ENCODE measurements at regions not wholly inside any gene's neighbourhood (a gene's known extent, or its start where the extent isn't known, plus 50 kb on each side); places are given as distances from the start of the nearest gene placed in this dataset.

DNA sequence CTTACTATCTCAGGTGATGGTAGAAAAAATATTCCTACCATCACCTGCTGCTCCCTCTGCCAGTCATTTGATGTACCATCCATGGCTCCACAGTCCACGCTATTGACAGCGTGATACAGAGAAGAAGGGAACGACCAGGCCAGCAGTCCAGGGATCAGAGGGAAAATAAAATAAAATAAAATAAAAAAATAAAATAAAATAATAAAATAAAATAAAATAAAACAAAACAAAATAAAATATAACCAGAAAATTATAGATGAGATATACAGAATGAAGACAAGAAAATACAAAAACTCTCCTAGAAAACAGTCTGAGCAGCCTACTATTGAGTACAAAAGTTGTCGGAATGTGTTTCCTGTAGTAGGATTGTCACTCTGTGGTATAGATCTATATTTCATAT lies 619.4 kb upstream of the TMPRSS15 start:
- WGBS (ENCODE audit: insufficient coverage), result no CpG with 5 or more reads among the region's 4 CpGs

DNA sequence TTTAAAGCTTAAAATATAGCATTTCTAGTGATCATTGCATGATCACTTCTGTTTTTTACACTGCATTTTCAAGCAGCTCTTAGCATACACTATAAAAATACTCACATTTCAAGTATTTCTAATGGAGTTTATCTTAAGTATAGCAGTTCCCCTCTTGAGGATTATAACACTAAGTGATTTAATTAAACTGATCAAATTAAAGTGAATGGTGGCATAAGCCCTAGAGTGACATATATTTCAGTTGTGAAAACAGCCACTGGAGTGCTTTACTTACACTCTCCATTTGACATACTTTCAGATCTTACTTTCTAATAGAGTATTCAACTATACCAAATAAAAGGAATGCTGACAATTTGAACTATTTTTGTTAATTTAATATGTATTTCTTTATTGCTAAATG lies 623.3 kb upstream of the TMPRSS15 start:
- H3K4me3 ChIP-seq (ENCODE audit: low read depth, low read length), result no peak overlapping the region
- H3K36me3 ChIP-seq (ENCODE audit: control insufficient read depth, insufficient read depth, low read length), result no peaks in the 10 kb centered on the region
- peak in 1 of 6 donors; percentile 65 for DNase-seq (ENCODE audit: low read depth in 4 of 6, low spot score in 6 of 6)
- no peak overlapping the region for H3K27ac ChIP-seq (ENCODE audit: low read depth, low read length)
- H3K27me3 ChIP-seq (ENCODE audit: control insufficient read depth, insufficient read depth, low read length), result no peaks in the 10 kb centered on the region
- no peaks in the 10 kb centered on the region for H3K9me3 ChIP-seq (ENCODE audit: control insufficient read depth, insufficient read depth, low read length)
- no peaks in the 10 kb centered on the region for H3K4me1 ChIP-seq (ENCODE audit: control insufficient read depth, insufficient read depth, low read length)

More for the DNA sequence above, 619.4 kb upstream of the TMPRSS15 start:
- H3K36me3 ChIP-seq (ENCODE audit: control insufficient read depth, insufficient read depth, low read length), result no peaks in the 10 kb centered on the region
- no peaks in the 10 kb centered on the region for H3K27me3 ChIP-seq (ENCODE audit: control insufficient read depth, insufficient read depth, low read length)
- no peak for DNase-seq (ENCODE audit: low read depth in 4 of 6, low spot score in 6 of 6)
- H3K4me3 ChIP-seq (ENCODE audit: low read depth, low read length), result no peak overlapping the region
- H3K9me3 ChIP-seq (ENCODE audit: control insufficient read depth, insufficient read depth, low read length), result no peaks in the 10 kb centered on the region
- H3K4me1 ChIP-seq (ENCODE audit: control insufficient read depth, insufficient read depth, low read length), result no peaks in the 10 kb centered on the region
- no peak overlapping the region for H3K27ac ChIP-seq (ENCODE audit: low read depth, low read length)

DNA sequence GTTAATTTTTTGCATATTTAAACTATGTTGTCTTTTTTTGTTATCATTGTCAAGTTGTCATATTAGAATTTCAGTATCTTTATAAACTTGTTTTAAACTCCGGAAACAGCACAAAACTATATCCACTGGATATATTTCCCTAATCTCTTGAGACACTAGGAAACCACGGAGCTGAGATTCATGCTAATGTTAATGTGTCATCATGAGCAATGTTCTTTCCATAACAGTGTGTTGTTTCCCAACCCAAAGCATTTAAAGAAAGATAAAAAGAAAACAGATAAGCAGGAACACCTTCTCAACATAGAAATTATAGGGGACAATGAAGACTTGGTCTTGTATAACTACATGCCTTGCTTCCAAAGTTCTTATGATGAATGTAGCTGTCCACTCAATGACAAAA lies 626.2 kb upstream of the TMPRSS15 start:
- no peak overlapping the region for H3K4me3 ChIP-seq (ENCODE audit: low read depth, low read length)
- H3K36me3 ChIP-seq (ENCODE audit: control insufficient read depth, insufficient read depth, low read length), result no peaks in the 10 kb centered on the region
- H3K4me1 ChIP-seq (ENCODE audit: control insufficient read depth, insufficient read depth, low read length), result no peaks in the 10 kb centered on the region
- no CpG with 5 or more reads among the region's 2 CpGs for WGBS (ENCODE audit: insufficient coverage)
- H3K9me3 ChIP-seq (ENCODE audit: control insufficient read depth, insufficient read depth, low read length), result no peaks in the 10 kb centered on the region
- DNase-seq (ENCODE audit: low read depth in 4 of 6, low spot score in 6 of 6), result no peak
- no peak overlapping the region for H3K27ac ChIP-seq (ENCODE audit: low read depth, low read length)
- no peaks in the 10 kb centered on the region for H3K27me3 ChIP-seq (ENCODE audit: control insufficient read depth, insufficient read depth, low read length)

DNA sequence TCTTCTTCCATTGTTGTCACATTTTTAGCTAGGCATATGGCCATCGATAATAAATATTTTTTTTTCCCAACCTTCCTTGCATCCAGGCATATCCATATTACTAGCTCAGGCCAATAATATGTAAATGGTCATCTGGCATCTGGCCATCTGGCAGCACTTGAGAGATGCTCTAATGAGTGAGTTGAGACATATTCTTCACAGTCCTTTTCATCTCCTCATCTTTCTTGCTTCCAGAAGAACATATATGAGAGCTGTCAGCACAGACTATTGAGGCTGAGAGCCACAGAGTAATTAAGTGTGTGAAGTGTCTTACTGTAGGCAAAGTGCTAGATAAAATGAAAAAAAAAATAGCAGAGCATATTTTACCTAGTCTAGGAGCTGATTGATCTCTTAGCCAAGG lies 628.4 kb upstream of the TMPRSS15 start:
- Histone ChIP-seq H3K4me1 (ENCODE audit: control insufficient read depth, insufficient read depth, low read length) (no peaks in the 10 kb centered on the region), H3K27me3 (ENCODE audit: control insufficient read depth, insufficient read depth, low read length) (no peaks in the 10 kb centered on the region), H3K9me3 (ENCODE audit: control insufficient read depth, insufficient read depth, low read length) (no peaks in the 10 kb centered on the region), H3K36me3 (ENCODE audit: control insufficient read depth, insufficient read depth, low read length) (no peaks in the 10 kb centered on the region), H3K27ac (ENCODE audit: low read depth, low read length) (no peak overlapping the region), H3K4me3 (ENCODE audit: low read depth, low read length) (no peak overlapping the region)
- WGBS (ENCODE audit: insufficient coverage), result no CpG with 5 or more reads among the region's 1 CpG
- peak in 2 of 6 donors; percentile 28 to 59 for DNase-seq (ENCODE audit: low read depth in 4 of 6, low spot score in 6 of 6)

DNA sequence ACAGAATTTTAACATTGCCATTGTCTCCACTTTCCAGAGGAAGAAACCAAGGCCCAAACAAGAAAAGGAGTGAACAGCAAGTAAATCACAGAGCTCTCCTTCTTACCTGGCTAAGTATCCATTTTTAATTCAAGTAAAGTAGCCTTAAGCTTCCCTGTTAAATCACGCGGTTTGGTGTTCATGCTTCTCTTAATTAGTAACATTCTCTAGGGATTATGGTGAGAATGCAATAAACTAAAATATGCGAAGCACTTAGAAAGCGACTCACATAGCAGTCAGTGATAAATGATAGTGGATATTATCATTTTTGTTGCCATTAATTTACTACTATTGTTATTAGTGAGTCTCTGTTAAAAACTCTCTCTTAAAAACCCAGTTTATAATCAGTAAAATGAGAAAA lies 630.5 kb upstream of the TMPRSS15 start:
- Histone ChIP-seq H3K27ac (ENCODE audit: low read depth, low read length) (no peak overlapping the region), H3K36me3 (ENCODE audit: control insufficient read depth, insufficient read depth, low read length) (no peaks in the 10 kb centered on the region), H3K4me3 (ENCODE audit: low read depth, low read length) (no peak overlapping the region), H3K27me3 (ENCODE audit: control insufficient read depth, insufficient read depth, low read length) (no peaks in the 10 kb centered on the region), H3K9me3 (ENCODE audit: control insufficient read depth, insufficient read depth, low read length) (no peaks in the 10 kb centered on the region), H3K4me1 (ENCODE audit: control insufficient read depth, insufficient read depth, low read length) (no peaks in the 10 kb centered on the region)
- WGBS (ENCODE audit: insufficient coverage), result no CpG with 5 or more reads among the region's 4 CpGs
- peak in 1 of 6 donors; percentile 63 for DNase-seq (ENCODE audit: low read depth in 4 of 6, low spot score in 6 of 6)

DNA sequence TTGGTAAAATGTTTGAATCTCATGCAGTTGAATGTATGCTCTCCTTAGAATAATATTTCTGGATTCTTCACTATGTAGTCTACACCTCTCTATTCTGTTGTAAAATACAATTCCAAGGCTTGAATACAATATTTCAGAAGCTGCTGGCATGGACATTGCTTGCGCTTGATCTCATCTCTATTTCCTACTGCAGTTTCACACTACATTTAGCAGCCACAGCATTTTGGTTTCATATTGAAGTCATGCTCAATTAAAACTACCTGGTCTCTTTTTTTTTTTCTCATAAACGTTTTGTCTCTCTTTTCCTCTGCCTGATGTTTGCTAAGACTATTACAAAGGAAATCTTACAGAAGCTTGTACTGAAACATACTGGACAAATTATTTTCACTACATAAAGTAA lies 631.0 kb upstream of the TMPRSS15 start:
- DNase-seq (ENCODE audit: low read depth in 4 of 6, low spot score in 6 of 6), result peak in 1 of 6 donors; percentile 68
- WGBS (ENCODE audit: insufficient coverage), result 89% methylated on average over 1 of the region's 2 CpGs
- Histone ChIP-seq H3K4me1 (ENCODE audit: control insufficient read depth, insufficient read depth, low read length) (no peaks in the 10 kb centered on the region), H3K36me3 (ENCODE audit: control insufficient read depth, insufficient read depth, low read length) (no peaks in the 10 kb centered on the region), H3K27me3 (ENCODE audit: control insufficient read depth, insufficient read depth, low read length) (no peaks in the 10 kb centered on the region), H3K27ac (ENCODE audit: low read depth, low read length) (no peak overlapping the region), H3K4me3 (ENCODE audit: low read depth, low read length) (no peak overlapping the region), H3K9me3 (ENCODE audit: control insufficient read depth, insufficient read depth, low read length) (no peaks in the 10 kb centered on the region)

DNA sequence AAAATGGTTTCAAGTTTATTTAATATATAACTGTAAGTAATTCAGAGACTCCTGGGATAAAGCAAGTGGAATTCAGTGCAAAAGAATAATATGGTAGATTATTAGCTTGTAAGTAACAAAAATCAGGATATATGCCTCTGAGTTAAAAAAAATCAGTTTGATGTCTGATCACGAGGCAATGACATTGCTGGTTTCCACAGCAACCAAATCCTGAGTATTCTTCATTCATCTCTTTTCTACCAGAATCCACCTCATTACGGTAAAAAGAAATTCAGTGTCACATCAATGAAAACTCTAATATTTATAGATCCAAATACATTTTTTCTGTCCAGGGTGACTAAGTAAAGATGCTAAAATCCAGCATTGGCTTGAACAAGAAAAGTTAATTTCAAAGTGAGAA lies 642.3 kb upstream of the TMPRSS15 start:
- Histone ChIP-seq H3K4me3 (ENCODE audit: low read depth, low read length) (no peak overlapping the region), H3K27me3 (ENCODE audit: control insufficient read depth, insufficient read depth, low read length) (no peaks in the 10 kb centered on the region)
- WGBS (ENCODE audit: insufficient coverage), result 60% methylated on average over 1 of the region's 2 CpGs

GRCh38 chr21:19048098-19048672 lies 644.6 kb upstream of the TMPRSS15 start:
- H3K36me3 ChIP-seq (ENCODE audit: control insufficient read depth, insufficient read depth, low read length), result no peaks in the 10 kb centered on the region
- H3K9me3 ChIP-seq (ENCODE audit: control insufficient read depth, insufficient read depth, low read length), result peaks cover 3% of the 10 kb centered on the region
- no peaks in the 10 kb centered on the region for H3K4me1 ChIP-seq (ENCODE audit: control insufficient read depth, insufficient read depth, low read length)
- no peak overlapping the region for H3K4me3 ChIP-seq (ENCODE audit: low read depth, low read length)
- DNase-seq (ENCODE audit: low read depth in 4 of 6, low spot score in 6 of 6), result no peak
- WGBS (ENCODE audit: insufficient coverage), result 77% methylated on average over 4 of the region's 4 CpGs
- no peaks in the 10 kb centered on the region for H3K27me3 ChIP-seq (ENCODE audit: control insufficient read depth, insufficient read depth, low read length)
- H3K27ac ChIP-seq (ENCODE audit: low read depth, low read length), result no peak overlapping the region

More for the DNA sequence above, 642.3 kb upstream of the TMPRSS15 start:
- Histone ChIP-seq H3K27ac (ENCODE audit: low read depth, low read length) (no peak overlapping the region), H3K36me3 (ENCODE audit: control insufficient read depth, insufficient read depth, low read length) (no peaks in the 10 kb centered on the region), H3K4me1 (ENCODE audit: control insufficient read depth, insufficient read depth, low read length) (no peaks in the 10 kb centered on the region), H3K9me3 (ENCODE audit: control insufficient read depth, insufficient read depth, low read length) (no peaks in the 10 kb centered on the region)
- DNase-seq (ENCODE audit: low read depth in 4 of 6, low spot score in 6 of 6), result peak in 2 of 6 donors; percentile 30 to 62

DNA sequence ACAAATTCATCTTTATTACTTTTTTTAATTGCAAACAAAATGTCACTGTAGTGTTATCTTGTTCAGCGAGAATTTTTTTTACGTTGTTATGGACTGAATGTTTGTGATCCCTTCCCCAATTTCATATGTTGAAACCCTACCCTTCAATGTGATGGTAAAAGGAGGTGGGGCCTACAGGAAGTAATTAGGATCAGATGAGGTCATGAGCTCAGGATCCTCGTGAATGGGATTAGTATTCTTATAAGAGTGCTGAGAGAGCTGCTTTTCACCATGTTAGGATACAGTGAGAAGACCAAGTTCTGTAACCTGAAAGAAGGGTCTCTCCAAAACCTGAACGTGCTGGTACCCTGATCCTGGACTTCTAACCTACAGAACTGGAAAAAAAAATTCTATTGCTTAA lies 646.0 kb upstream of the TMPRSS15 start:
- no peak for DNase-seq (ENCODE audit: low read depth in 4 of 6, low spot score in 6 of 6)
- no peaks in the 10 kb centered on the region for H3K27me3 ChIP-seq (ENCODE audit: control insufficient read depth, insufficient read depth, low read length)
- 88% methylated on average over 1 of the region's 4 CpGs for WGBS (ENCODE audit: insufficient coverage)
- no peaks in the 10 kb centered on the region for H3K36me3 ChIP-seq (ENCODE audit: control insufficient read depth, insufficient read depth, low read length)
- peaks cover 3% of the 10 kb centered on the region for H3K9me3 ChIP-seq (ENCODE audit: control insufficient read depth, insufficient read depth, low read length)
- H3K27ac ChIP-seq (ENCODE audit: low read depth, low read length), result no peak overlapping the region
- no peak overlapping the region for H3K4me3 ChIP-seq (ENCODE audit: low read depth, low read length)
- H3K4me1 ChIP-seq (ENCODE audit: control insufficient read depth, insufficient read depth, low read length), result no peaks in the 10 kb centered on the region

DNA sequence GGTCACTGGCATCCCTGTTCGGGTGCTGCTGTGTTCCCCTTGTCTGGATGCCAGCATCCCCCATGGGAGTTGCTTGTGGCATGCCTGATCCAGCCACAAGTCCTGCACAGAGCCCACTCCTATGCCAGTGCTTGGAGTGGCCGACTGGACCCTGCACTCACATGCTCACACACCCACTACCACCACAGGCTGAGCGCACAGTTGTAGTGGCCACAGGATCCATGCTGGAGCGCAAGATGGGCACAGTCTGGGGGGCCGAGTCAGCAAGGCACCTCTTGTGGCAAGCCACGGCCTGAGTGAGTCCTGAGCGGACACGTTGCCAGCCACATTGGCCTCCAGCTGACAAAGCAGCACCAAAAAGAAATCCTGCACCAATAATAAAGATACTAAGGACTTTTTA lies 661.6 kb upstream of the TMPRSS15 start:
- H3K4me3 ChIP-seq (ENCODE audit: low read depth, low read length), result no peak overlapping the region
- 93% methylated on average over 5 of the region's 8 CpGs for WGBS (ENCODE audit: insufficient coverage)

More for the DNA sequence above, 661.6 kb upstream of the TMPRSS15 start:
- Histone ChIP-seq H3K9me3 (ENCODE audit: control insufficient read depth, insufficient read depth, low read length) (no peaks in the 10 kb centered on the region), H3K4me1 (ENCODE audit: control insufficient read depth, insufficient read depth, low read length) (no peaks in the 10 kb centered on the region), H3K27me3 (ENCODE audit: control insufficient read depth, insufficient read depth, low read length) (no peaks in the 10 kb centered on the region), H3K27ac (ENCODE audit: low read depth, low read length) (no peak overlapping the region), H3K36me3 (ENCODE audit: control insufficient read depth, insufficient read depth, low read length) (no peaks in the 10 kb centered on the region)
- no peak for DNase-seq (ENCODE audit: low read depth in 4 of 6, low spot score in 6 of 6)

Measured in spinal cord (tissue), 9 donors.